Astrocyte (in vitro differentiated cells and primary cell): ENCODE measurements at regions not wholly inside any gene's neighbourhood (a gene's known extent, or its start where the extent isn't known, plus 50 kb on each side); places are given as distances from the start of the nearest gene placed in this dataset.

Source experiments
- EZH2 ChIP-seq: IDR thresholded peaks from 2 replicates; pipeline ENCODE4 v1.6.1; 2012; ENCODE audit warnings: mild to moderate bottlenecking, low read length, inconsistent platforms; ENCODE audit not compliant: insufficient read depth
- TF ChIP-seq, protein P1 (sequence below): IDR thresholded peaks from 2 replicates; pipeline ENCODE4 v1.5.1; 2011; ENCODE audit warnings: low read depth, mild to moderate bottlenecking, inconsistent platforms, low read length, moderate library complexity; ENCODE audit not compliant: insufficient read depth

DNA sequence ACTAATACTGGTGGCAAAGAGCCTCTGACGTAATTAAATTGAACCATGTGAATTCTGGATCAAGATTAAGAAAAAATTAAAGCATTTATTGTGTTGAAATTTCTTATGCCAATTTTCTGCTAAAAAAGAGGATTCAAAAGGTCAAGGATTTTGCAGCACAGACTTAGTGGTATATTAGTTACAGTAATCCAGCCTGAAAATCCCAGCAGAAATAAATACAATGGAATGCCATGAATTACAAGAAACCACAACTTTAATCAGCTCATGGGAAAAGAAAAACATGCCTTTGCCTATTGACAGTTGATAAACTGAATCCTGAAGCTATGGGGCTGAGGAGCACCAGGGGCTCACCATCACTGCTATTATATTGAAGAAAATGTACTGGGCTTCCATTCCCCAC lies 114.8 kb upstream of the SATB2 start:
- TF ChIP-seq, protein P1, sequence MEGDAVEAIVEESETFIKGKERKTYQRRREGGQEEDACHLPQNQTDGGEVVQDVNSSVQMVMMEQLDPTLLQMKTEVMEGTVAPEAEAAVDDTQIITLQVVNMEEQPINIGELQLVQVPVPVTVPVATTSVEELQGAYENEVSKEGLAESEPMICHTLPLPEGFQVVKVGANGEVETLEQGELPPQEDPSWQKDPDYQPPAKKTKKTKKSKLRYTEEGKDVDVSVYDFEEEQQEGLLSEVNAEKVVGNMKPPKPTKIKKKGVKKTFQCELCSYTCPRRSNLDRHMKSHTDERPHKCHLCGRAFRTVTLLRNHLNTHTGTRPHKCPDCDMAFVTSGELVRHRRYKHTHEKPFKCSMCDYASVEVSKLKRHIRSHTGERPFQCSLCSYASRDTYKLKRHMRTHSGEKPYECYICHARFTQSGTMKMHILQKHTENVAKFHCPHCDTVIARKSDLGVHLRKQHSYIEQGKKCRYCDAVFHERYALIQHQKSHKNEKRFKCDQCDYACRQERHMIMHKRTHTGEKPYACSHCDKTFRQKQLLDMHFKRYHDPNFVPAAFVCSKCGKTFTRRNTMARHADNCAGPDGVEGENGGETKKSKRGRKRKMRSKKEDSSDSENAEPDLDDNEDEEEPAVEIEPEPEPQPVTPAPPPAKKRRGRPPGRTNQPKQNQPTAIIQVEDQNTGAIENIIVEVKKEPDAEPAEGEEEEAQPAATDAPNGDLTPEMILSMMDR: no peak
- no peak for TF ChIP-seq EZH2
